ENCODE measurements at regions not wholly inside any gene's neighbourhood (a gene's known extent, or its start where the extent isn't known, plus 50 kb on each side); places are given as distances from the start of the nearest gene placed in this dataset.
"Not testable (repeated sequence)": the region's sequence is repeated elsewhere in the genome, so short reads cannot be mapped to it uniquely, and the experiment has no call there.

GRCh38 chr14:101616202-101616601, 54.9 kb downstream of the DIO3 start:
- no peak for DNase-seq

- DNase-seq, result no peak
These were observed 58.2 kb downstream of the DIO3 start for GRCh38 chr14:101619484-101619883.

GRCh38 chr14:101620031-101620788, 58.9 kb downstream of the DIO3 start:
- no peak for DNase-seq

- no peak for DNase-seq
These were observed 59.8 kb downstream of the DIO3 start for GRCh38 chr14:101620821-101621785.

GRCh38 chr14:101622251-101623076, 61.2 kb downstream of the DIO3 start:
- no peak for DNase-seq

GRCh38 chr14:101623077-101623372, 61.7 kb downstream of the DIO3 start:
- no peak for DNase-seq

GRCh38 chr14:101623685-101624444, 62.6 kb downstream of the DIO3 start:
- no peak for DNase-seq

GRCh38 chr14:101624536-101624935, 63.2 kb downstream of the DIO3 start:
- DNase-seq, result no peak

- no peak for DNase-seq
These were observed 64.2 kb downstream of the DIO3 start for GRCh38 chr14:101625336-101626097.

GRCh38 chr14:101626331-101626730, 65.0 kb downstream of the DIO3 start:
- no peak for DNase-seq

GRCh38 chr14:101627915-101628262, 66.6 kb downstream of the DIO3 start:
- no peak for DNase-seq

- peak; percentile 41 to 66 (median 61) for DNase-seq
These were observed 67.2 kb downstream of the DIO3 start for GRCh38 chr14:101628471-101628966.

GRCh38 chr14:101628975-101629374, 67.7 kb downstream of the DIO3 start:
- no peak for DNase-seq

GRCh38 chr14:101630056-101630965, 69.0 kb downstream of the DIO3 start:
- DNase-seq, result no peak

GRCh38 chr14:101631199-101631598, 69.9 kb downstream of the DIO3 start:
- no peak for DNase-seq

- DNase-seq, result not testable (repeated sequence)
These were observed 70.7 kb downstream of the DIO3 start for GRCh38 chr14:101631970-101632369.

- no peak for DNase-seq
These were observed 71.2 kb downstream of the DIO3 start for GRCh38 chr14:101632520-101632919.

- no peak for DNase-seq
These were observed 72.0 kb downstream of the DIO3 start for GRCh38 chr14:101633276-101633675.

GRCh38 chr14:101634202-101634849, 73.0 kb downstream of the DIO3 start:
- DNase-seq, result no peak
